Neuronal stem cell (in vitro differentiated cells): ENCODE measurements at regions not wholly inside any gene's neighbourhood (a gene's known extent, or its start where the extent isn't known, plus 50 kb on each side); places are given as distances from the start of the nearest gene placed in this dataset.

Source experiments
- DNase-seq: peaks from one replicate; pipeline ENCODE4 v3.0.0-alpha.2; 2013; ENCODE audit warnings: low spot score
- H2AFZ ChIP-seq: one replicate; pipeline ENCODE4 v1.6.1; 2013; ENCODE audit warnings: mild to moderate bottlenecking, low read length, inconsistent platforms
- H2AK5ac ChIP-seq: 2 replicates; pipeline ENCODE4 v1.6.1; 2013; ENCODE audit warnings: low read depth, mild to moderate bottlenecking, inconsistent platforms, low read length, moderate library complexity, mixed read lengths
- H2BK120ac ChIP-seq: 2 replicates; pipeline ENCODE4 v1.6.1; 2013; ENCODE audit warnings: low read depth, mild to moderate bottlenecking, inconsistent platforms, low read length, moderate library complexity, mixed read lengths
- H2BK12ac ChIP-seq: one replicate; pipeline ENCODE4 v1.6.1; 2013; ENCODE audit warnings: low read length, inconsistent platforms
- H2BK15ac ChIP-seq: 2 replicates; pipeline ENCODE4 v1.6.1; 2013; ENCODE audit warnings: mild to moderate bottlenecking, low read length, inconsistent platforms, mixed read lengths
- H2BK5ac ChIP-seq: one replicate; pipeline ENCODE4 v1.6.1; 2013; ENCODE audit warnings: inconsistent platforms, mild to moderate bottlenecking, low read length, moderate library complexity
- H3K14ac ChIP-seq: one replicate; pipeline ENCODE4 v1.6.1; 2013; ENCODE audit warnings: low read length, inconsistent platforms
- H3K18ac ChIP-seq: 2 replicates; pipeline ENCODE4 v1.6.1; 2013; ENCODE audit warnings: low read length, inconsistent platforms
- H3K23ac ChIP-seq: 2 replicates; pipeline ENCODE4 v1.6.1; 2013; ENCODE audit warnings: low read depth, mild to moderate bottlenecking, mixed read lengths, low read length, inconsistent platforms; ENCODE audit not compliant: poor library complexity
- H3K27ac ChIP-seq: replicated peaks from 3 replicates; pipeline ENCODE4 v1.5.1; 2013; ENCODE audit warnings: low read length, inconsistent platforms
- H3K27me3 ChIP-seq, 3 experiments: 2 replicates each; pipeline ENCODE4 v1.6.1; 2013; ENCODE audit warnings: low read length in 3 of 3, mild to moderate bottlenecking in 2 of 3, inconsistent platforms in 1 of 3, low read depth in 1 of 3, mixed read lengths in 1 of 3, moderate library complexity in 1 of 3; ENCODE audit not compliant: control insufficient read depth in 3 of 3, insufficient read depth in 3 of 3
- H3K36me3 ChIP-seq, 2 donors: replicated peaks in 1 of 2; 2 replicates each; pipeline ENCODE4 v1.6.1; 2013; ENCODE audit warnings: low read length in 2 of 2; ENCODE audit not compliant: control insufficient read depth in 2 of 2, insufficient read depth in 2 of 2
- H3K4ac ChIP-seq: 2 replicates; pipeline ENCODE4 v1.6.1; 2013; ENCODE audit warnings: inconsistent platforms, mild to moderate bottlenecking, low read length, moderate library complexity
- H3K4me1 ChIP-seq, 2 donors: 1 replicate in 1 of 2; 2 replicates in 1 of 2; pipeline ENCODE4 v1.6.1; 2013; ENCODE audit warnings: low read length in 2 of 2, low read depth in 1 of 2; ENCODE audit not compliant: control insufficient read depth in 2 of 2, insufficient read depth in 1 of 2
- H3K4me2 ChIP-seq: one replicate; pipeline ENCODE4 v1.6.1; 2013; ENCODE audit warnings: mild to moderate bottlenecking, low read length, inconsistent platforms; ENCODE audit not compliant: insufficient read depth, poor library complexity, severe bottlenecking
- H3K4me3 ChIP-seq, 2 donors: 2 replicates each; pipeline ENCODE4 v1.5.1; 2013; ENCODE audit warnings: low read length in 2 of 2, mild to moderate bottlenecking in 2 of 2, inconsistent platforms in 1 of 2, moderate library complexity in 1 of 2
- H3K79me1 ChIP-seq: one replicate; pipeline ENCODE4 v1.6.1; 2013; ENCODE audit warnings: low read depth, mild to moderate bottlenecking, inconsistent platforms, low read length, moderate library complexity
- H3K9ac ChIP-seq: one replicate; pipeline ENCODE4 v1.6.1; 2013; ENCODE audit warnings: mild to moderate bottlenecking, low read depth, low read length, inconsistent platforms; ENCODE audit not compliant: poor library complexity
- H3K9me3 ChIP-seq, 2 donors: replicated peaks in 1 of 2; 2 replicates each; pipeline versions ENCODE3 to v1.6.1; 2013; ENCODE audit warnings: low read length in 2 of 2, mild to moderate bottlenecking in 2 of 2, inconsistent platforms in 1 of 2, low read depth in 1 of 2, mixed read lengths in 1 of 2, moderate library complexity in 1 of 2; ENCODE audit not compliant: control insufficient read depth in 2 of 2, insufficient read depth in 1 of 2
- H4K8ac ChIP-seq: one replicate; pipeline ENCODE4 v1.6.1; 2013; ENCODE audit warnings: low read depth, mild to moderate bottlenecking, inconsistent platforms, low read length, moderate library complexity
- H4K91ac ChIP-seq: one replicate; pipeline ENCODE4 v1.6.1; 2013; ENCODE audit warnings: low read length, low read depth, mild to moderate bottlenecking, inconsistent platforms; ENCODE audit not compliant: poor library complexity
- WGBS, 2 donors: extraction: QIAGEN DNeasy Blood & Tissue Kit; methylation state at CpG; one replicate each; pipeline ENCODE4 v1.1.7; 2013; ENCODE audit warnings: missing lambda C conversion rate in 2 of 2, mixed read lengths in 1 of 2; ENCODE audit not compliant: insufficient read length in 2 of 2, insufficient replicate concordance in 1 of 2; ENCODE audit errors: extremely low coverage in 2 of 2; 5-methylcytosine and 5-hydroxymethylcytosine counted together

DNA sequence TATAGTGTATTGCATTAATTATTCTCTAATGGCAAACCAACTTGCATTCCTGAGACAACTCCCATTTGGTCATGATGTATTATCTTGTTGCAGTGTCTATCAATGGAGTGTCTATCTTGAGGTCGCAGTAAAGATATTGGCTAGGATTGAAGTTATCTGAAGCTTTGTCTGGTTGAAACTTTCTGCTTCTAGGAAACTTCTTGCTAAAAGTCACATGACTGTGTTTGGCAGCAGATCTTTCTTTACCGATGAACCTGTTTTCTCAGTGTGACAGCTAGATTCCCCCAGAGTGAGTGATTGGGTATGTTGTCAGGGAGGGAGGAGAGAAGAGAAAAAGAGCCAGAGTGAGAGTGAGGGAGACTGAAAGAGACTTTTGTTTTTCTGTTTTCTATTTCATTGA, 119.6 kb downstream of the QPCT start:
- Histone ChIP-seq H2AK5ac (no peak overlapping the region), H3K79me1 (no peaks in the 10 kb centered on the region), H3K23ac (no peak overlapping the region), H3K4me2 (no peak overlapping the region), H3K18ac (no peak overlapping the region), H2BK12ac (no peak overlapping the region), H2AFZ (no peak overlapping the region), H3K4me1 (peaks cover 0 to 1% of the 10 kb centered on the region in 2 donors), H3K27me3 (no peaks in the 10 kb centered on the region), H4K91ac (no peak overlapping the region), H3K14ac (no peak overlapping the region), H3K27ac (no peak overlapping the region), H2BK5ac (no peak overlapping the region), H2BK120ac (no peak overlapping the region), H2BK15ac (no peak overlapping the region), H3K9ac (no peak overlapping the region), H4K8ac (no peak overlapping the region), H3K9me3 (no peaks in the 10 kb centered on the region), H3K4ac (no peak overlapping the region), H3K36me3 (no peaks in the 10 kb centered on the region), H3K4me3 (no peak overlapping the region)
- no CpG with 5 or more reads among the region's 2 CpGs for WGBS, 2 donors
- no peak for DNase-seq

DNA sequence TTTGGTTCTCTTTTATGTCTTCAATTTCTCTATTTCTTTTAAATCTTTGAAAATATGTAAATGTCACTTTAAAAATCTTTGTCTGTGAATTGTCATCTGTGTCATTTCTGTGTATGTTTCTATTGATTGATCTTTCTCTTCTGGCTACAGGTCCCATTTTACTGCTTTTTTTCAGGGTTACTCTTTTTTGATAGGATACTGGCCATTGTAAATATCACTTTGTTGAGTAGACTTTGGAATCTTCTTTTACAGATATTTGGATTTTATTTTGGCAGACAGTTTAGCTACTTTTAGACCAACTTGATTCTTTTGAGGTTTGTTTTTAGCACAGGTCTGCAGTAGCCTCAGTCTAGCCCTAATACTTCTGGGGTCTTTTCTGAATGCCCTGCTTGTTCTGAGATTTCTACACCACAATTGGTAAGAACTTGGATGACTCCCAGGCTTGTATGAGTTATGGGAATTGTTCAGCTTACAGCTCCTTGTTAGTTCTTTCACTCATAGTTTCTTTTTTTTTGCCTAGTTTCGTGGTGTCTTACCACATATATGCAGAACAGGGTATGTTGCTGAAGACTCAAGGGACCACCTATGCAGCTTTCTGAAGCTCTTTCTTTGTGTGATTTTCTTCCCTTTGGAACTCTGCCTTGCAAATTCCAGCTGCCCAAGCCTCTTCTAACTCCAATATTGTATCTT, 122.2 kb downstream of the QPCT start:
- Histone ChIP-seq H2AK5ac (no peak overlapping the region), H3K14ac (no peak overlapping the region), H4K8ac (no peak overlapping the region), H3K4me1 (no peaks in the 10 kb centered on the region), H3K79me1 (no peaks in the 10 kb centered on the region), H3K23ac (no peak overlapping the region), H3K4me2 (no peak overlapping the region), H3K36me3 (no peaks in the 10 kb centered on the region), H3K18ac (no peak overlapping the region), H3K9ac (no peak overlapping the region), H2BK5ac (no peak overlapping the region), H3K9me3 (no peaks in the 10 kb centered on the region), H2BK12ac (no peak overlapping the region), H3K27ac (no peak overlapping the region), H2AFZ (no peak overlapping the region), H4K91ac (no peak overlapping the region), H2BK120ac (no peak overlapping the region), H3K27me3 (no peaks in the 10 kb centered on the region), H2BK15ac (no peak overlapping the region), H3K4me3 (no peak overlapping the region), H3K4ac (no peak overlapping the region)
- DNase-seq, result no peak
- WGBS, 2 donors, result no CpG with 5 or more reads among the region's 1 CpG

DNA sequence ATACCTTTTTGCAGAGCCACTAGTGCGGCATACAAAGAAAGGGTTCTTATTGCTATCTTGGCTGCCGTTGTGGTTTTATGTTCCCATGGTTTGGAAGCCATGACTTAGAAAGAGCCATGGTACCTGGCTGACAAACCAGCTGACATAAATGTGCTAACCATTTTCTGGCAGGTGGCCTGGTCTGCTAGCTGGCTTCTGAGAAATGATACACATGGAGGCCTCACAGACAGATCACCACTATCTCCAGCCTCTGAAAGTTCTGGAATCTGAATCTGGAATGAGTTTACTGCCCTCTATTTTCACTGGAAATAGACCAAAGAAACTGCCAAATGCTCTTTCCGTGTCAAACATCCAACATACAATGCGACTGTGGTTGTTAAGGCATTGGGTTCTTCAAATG, 123.7 kb downstream of the QPCT start:
- no peak overlapping the region for H3K23ac ChIP-seq
- no peak overlapping the region for H3K14ac ChIP-seq
- WGBS, 2 donors, result no CpG with 5 or more reads among the region's 4 CpGs
- H2BK15ac ChIP-seq, result no peak overlapping the region
- H2BK120ac ChIP-seq, result no peak overlapping the region
- no peak overlapping the region for H4K91ac ChIP-seq
- no peak overlapping the region for H2AK5ac ChIP-seq
- no peak overlapping the region for H4K8ac ChIP-seq
- no peak overlapping the region for H2BK12ac ChIP-seq
- no peak overlapping the region for H2BK5ac ChIP-seq
- no peak overlapping the region for H3K27ac ChIP-seq
- no peak overlapping the region for H3K4ac ChIP-seq
- H3K9me3 ChIP-seq, result no peaks in the 10 kb centered on the region
- no peak overlapping the region for H3K4me3 ChIP-seq
- no peak overlapping the region for H3K4me2 ChIP-seq
- H3K27me3 ChIP-seq, result no peaks in the 10 kb centered on the region
- H2AFZ ChIP-seq, result no peak overlapping the region
- H3K36me3 ChIP-seq, result no peaks in the 10 kb centered on the region
- H3K9ac ChIP-seq, result no peak overlapping the region
- no peak overlapping the region for H3K18ac ChIP-seq
- H3K79me1 ChIP-seq, result no peaks in the 10 kb centered on the region
- no peak for DNase-seq
- H3K4me1 ChIP-seq, result no peaks in the 10 kb centered on the region

DNA sequence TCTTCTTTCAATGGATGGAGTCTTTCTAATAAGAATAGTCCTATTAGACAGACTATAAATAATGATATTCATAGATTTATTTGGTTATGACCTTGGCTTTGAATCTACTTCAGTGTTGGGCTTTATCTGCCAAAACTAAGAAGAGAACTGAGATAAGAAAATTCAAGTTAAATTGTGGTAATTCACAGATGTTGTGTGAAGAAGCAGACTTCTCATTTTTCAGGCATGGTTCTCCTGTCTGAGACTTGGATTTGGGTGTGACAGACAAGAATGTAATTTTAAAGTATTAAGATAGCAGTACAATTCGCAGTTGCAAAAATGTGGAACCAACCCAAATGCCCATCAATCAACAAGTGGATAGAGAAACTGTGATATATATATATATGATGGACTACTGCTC, 124.7 kb downstream of the QPCT start:
- Histone ChIP-seq H3K18ac (no peak overlapping the region), H3K79me1 (no peaks in the 10 kb centered on the region), H2AFZ (no peak overlapping the region), H2BK120ac (no peak overlapping the region), H4K91ac (no peak overlapping the region), H2BK12ac (no peak overlapping the region), H3K27ac (no peak overlapping the region), H3K9ac (no peak overlapping the region), H3K14ac (no peak overlapping the region), H3K4me3 (no peak overlapping the region), H3K4ac (no peak overlapping the region), H2BK5ac (no peak overlapping the region), H3K36me3 (no peaks in the 10 kb centered on the region), H3K27me3 (no peaks in the 10 kb centered on the region), H3K4me1 (peaks cover 0 to 3% of the 10 kb centered on the region in 2 donors), H2AK5ac (no peak overlapping the region), H4K8ac (no peak overlapping the region), H3K9me3 (no peaks in the 10 kb centered on the region), H3K4me2 (no peak overlapping the region), H2BK15ac (no peak overlapping the region), H3K23ac (no peak overlapping the region)
- no CpG with 5 or more reads among the region's 1 CpG for WGBS, 2 donors
- DNase-seq, result no peak
